ENCODE measurements at regions not wholly inside any gene's neighbourhood (a gene's known extent, or its start where the extent isn't known, plus 50 kb on each side); places are given as distances from the start of the nearest gene placed in this dataset.

DNA sequence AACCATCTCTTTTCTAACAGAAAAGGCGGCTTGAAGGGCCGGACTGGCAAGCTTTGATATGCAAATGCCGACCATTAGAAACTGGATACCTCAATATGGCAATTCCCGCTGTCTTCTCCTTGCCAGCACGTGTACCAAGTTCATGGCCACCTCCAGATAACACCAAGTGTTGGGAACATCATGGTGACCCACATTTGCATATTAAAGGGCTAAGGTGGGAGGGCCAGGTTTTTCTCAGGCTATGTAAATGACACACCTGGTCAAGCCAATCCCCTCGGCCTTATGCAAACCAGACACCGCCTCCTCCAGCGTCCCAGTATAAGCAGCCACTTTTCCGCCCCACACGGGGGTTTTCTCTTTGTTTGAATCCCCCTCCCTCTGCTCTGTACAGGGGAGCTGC is 110.7 kb downstream of the DACT2 start:
- TF ChIP-seq, protein P1, sequence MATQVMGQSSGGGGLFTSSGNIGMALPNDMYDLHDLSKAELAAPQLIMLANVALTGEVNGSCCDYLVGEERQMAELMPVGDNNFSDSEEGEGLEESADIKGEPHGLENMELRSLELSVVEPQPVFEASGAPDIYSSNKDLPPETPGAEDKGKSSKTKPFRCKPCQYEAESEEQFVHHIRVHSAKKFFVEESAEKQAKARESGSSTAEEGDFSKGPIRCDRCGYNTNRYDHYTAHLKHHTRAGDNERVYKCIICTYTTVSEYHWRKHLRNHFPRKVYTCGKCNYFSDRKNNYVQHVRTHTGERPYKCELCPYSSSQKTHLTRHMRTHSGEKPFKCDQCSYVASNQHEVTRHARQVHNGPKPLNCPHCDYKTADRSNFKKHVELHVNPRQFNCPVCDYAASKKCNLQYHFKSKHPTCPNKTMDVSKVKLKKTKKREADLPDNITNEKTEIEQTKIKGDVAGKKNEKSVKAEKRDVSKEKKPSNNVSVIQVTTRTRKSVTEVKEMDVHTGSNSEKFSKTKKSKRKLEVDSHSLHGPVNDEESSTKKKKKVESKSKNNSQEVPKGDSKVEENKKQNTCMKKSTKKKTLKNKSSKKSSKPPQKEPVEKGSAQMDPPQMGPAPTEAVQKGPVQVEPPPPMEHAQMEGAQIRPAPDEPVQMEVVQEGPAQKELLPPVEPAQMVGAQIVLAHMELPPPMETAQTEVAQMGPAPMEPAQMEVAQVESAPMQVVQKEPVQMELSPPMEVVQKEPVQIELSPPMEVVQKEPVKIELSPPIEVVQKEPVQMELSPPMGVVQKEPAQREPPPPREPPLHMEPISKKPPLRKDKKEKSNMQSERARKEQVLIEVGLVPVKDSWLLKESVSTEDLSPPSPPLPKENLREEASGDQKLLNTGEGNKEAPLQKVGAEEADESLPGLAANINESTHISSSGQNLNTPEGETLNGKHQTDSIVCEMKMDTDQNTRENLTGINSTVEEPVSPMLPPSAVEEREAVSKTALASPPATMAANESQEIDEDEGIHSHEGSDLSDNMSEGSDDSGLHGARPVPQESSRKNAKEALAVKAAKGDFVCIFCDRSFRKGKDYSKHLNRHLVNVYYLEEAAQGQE (IDR thresholded peaks at IDR 0.05; ENCODE audit: low read depth): no peak
- TF ChIP-seq EP300 (IDR thresholded peaks at IDR 0.05; ENCODE audit: borderline replicate concordance) (no peak), RAD21 (IDR thresholded peaks at IDR 0.05; ENCODE audit: low read depth) (no peak)
- TF ChIP-seq, protein P2, sequence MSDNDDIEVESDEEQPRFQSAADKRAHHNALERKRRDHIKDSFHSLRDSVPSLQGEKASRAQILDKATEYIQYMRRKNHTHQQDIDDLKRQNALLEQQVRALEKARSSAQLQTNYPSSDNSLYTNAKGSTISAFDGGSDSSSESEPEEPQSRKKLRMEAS (IDR thresholded peaks at IDR 0.05): peak; percentile 62

DNA sequence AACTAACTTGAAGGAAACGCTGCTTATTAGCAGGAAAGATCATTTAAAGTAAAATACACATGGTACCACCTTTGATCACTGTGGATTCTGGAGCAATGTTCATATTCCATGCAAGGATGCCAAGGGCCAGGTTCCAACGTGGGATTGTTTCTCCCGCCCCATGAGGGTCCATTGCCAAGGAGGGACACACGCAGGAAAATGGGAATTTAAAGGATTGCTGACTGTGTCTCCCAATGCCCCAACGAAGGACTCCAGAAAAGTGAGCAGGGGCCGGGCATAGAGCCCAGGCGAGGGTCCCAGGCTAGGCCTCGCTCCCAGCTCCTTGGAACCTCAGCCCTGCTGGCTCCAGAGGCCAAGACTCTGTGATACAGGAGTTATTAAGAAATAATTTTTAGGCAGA is 111.2 kb downstream of the DACT2 start:
- TF ChIP-seq CREB1 (IDR thresholded peaks at IDR 0.05; ENCODE audit: low read depth) (no peak), RAD21 (IDR thresholded peaks at IDR 0.05; ENCODE audit: low read depth) (no peak), EP300 (IDR thresholded peaks at IDR 0.05; ENCODE audit: borderline replicate concordance) (no peak), TEAD4 (IDR thresholded peaks at IDR 0.05) (no peak), NFIC (IDR thresholded peaks at IDR 0.05) (no peak), ZBTB7A (IDR thresholded peaks at IDR 0.05; ENCODE audit: low read depth) (no peak), CEBPB (IDR thresholded peaks at IDR 0.05) (no peak), TAF1 (IDR thresholded peaks at IDR 0.05; ENCODE audit: low read depth) (no peak), TCF12 (IDR thresholded peaks at IDR 0.05; ENCODE audit: low read depth) (no peak), EGR1 (IDR thresholded peaks at IDR 0.05) (no peak), FOXM1 (IDR thresholded peaks at IDR 0.05; ENCODE audit: borderline replicate concordance, low read depth) (no peak)
- TF ChIP-seq, protein P2 (IDR thresholded peaks at IDR 0.05): no peak

DNA sequence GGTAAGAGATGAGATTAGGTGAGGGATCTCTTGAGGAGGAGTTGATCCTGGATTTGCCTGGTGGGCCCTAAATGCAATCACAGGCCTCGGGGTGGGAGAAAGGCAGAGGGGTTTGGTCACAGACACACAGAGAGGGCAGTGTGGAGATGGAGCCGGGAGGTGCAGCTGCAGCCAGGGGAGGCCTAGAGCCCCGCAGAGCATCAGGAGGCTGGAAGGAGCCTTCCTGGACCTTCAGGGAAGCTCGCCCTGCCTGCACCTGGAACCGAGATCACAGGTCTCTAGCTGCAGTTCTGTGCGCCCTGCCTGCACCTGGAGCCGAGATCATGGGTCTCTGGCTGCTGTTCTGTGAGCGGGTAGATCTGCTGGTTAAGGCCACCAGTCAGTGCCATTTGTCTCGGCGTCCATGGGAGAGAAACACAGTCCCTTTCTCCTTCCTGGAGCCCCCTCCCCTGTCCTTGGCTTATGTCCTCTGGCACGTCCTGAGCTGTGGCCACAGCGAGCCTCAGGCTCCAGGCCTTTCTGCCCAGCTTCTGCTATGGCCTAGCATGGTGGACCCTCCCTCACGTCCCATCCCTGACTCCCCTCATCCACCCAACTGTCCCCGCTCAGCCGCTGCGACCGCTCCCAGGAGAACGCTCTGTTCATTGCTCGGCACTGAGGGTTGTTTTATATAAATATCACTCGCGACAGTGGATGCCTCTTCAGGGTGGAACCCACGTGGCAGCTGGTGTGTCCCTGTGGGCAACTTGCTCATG is 112.0 kb downstream of the DACT2 start:
- TF ChIP-seq CEBPB (IDR thresholded peaks at IDR 0.05) (no peak), YY1 (IDR thresholded peaks at IDR 0.05; ENCODE audit: low read depth) (no peak), EGR1 (IDR thresholded peaks at IDR 0.05) (no peak), NFIC (IDR thresholded peaks at IDR 0.05) (no peak), TCF12 (IDR thresholded peaks at IDR 0.05; ENCODE audit: low read depth) (no peak), TAF1 (IDR thresholded peaks at IDR 0.05; ENCODE audit: low read depth) (no peak), EP300 (IDR thresholded peaks at IDR 0.05; ENCODE audit: borderline replicate concordance) (no peak), FOXM1 (IDR thresholded peaks at IDR 0.05; ENCODE audit: borderline replicate concordance, low read depth) (no peak), RAD21 (IDR thresholded peaks at IDR 0.05; ENCODE audit: low read depth) (no peak), ZBTB7A (IDR thresholded peaks at IDR 0.05; ENCODE audit: low read depth) (no peak), TEAD4 (IDR thresholded peaks at IDR 0.05) (no peak), CREB1 (IDR thresholded peaks at IDR 0.05; ENCODE audit: low read depth) (no peak)
- TF ChIP-seq, protein P1 (IDR thresholded peaks at IDR 0.05; ENCODE audit: low read depth): no peak
- TF ChIP-seq, protein P3, sequence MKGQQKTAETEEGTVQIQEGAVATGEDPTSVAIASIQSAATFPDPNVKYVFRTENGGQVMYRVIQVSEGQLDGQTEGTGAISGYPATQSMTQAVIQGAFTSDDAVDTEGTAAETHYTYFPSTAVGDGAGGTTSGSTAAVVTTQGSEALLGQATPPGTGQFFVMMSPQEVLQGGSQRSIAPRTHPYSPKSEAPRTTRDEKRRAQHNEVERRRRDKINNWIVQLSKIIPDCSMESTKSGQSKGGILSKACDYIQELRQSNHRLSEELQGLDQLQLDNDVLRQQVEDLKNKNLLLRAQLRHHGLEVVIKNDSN (IDR thresholded peaks at IDR 0.05): no peak
- TF ChIP-seq, protein P2 (IDR thresholded peaks at IDR 0.05): no peak

DNA sequence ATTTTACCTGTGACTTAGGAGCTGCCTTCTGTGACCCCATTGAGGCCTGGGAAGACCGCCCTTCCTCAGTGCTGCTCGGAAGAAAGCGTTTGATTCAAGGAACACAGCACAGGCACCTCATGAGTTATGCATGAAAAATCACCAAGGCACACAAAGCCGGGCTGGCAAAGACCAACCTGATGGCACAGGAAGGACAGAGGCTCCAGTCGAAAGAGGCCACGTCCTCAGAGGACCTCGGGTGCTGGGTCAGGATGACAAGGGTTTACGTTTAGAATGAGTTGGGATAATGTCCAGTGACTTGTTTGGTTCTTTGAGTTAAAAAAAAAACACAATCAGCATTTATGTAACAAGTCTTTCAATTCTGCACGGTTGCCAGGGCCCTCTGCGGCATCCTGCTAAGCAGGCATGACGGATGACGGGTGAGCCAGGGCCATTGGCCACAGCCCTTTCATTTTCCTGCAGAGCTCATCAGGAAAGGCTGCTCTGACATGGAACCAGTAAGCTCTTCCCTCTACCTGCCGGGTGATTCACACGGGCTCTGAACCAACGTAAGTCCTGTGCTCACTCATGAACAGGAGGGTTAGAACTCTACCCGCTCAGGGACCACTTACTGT is 112.8 kb downstream of the DACT2 start:
- TF ChIP-seq CEBPB (IDR thresholded peaks at IDR 0.05) (no peak), EP300 (IDR thresholded peaks at IDR 0.05; ENCODE audit: borderline replicate concordance) (no peak), YY1 (IDR thresholded peaks at IDR 0.05; ENCODE audit: low read depth) (no peak), TAF1 (IDR thresholded peaks at IDR 0.05; ENCODE audit: low read depth) (no peak), CREB1 (IDR thresholded peaks at IDR 0.05; ENCODE audit: low read depth) (no peak), TCF12 (IDR thresholded peaks at IDR 0.05; ENCODE audit: low read depth) (no peak), TEAD4 (IDR thresholded peaks at IDR 0.05) (no peak), EGR1 (IDR thresholded peaks at IDR 0.05) (no peak), RAD21 (IDR thresholded peaks at IDR 0.05; ENCODE audit: low read depth) (no peak), NFIC (IDR thresholded peaks at IDR 0.05) (no peak), ZBTB7A (IDR thresholded peaks at IDR 0.05; ENCODE audit: low read depth) (no peak), FOXM1 (IDR thresholded peaks at IDR 0.05; ENCODE audit: borderline replicate concordance, low read depth) (no peak)
- TF ChIP-seq, protein P2 (IDR thresholded peaks at IDR 0.05): no peak
- TF ChIP-seq, protein P3 (IDR thresholded peaks at IDR 0.05): no peak
- TF ChIP-seq, protein P1 (IDR thresholded peaks at IDR 0.05; ENCODE audit: low read depth): no peak

Data from Ishikawa (cell line).